ENCODE measurements at regions not wholly inside any gene's neighbourhood (a gene's known extent, or its start where the extent isn't known, plus 50 kb on each side); places are given as distances from the start of the nearest gene placed in this dataset.

- no peak for DNase-seq
- no peaks in the 10 kb centered on the region for H3K4me1 ChIP-seq
- H3K4me3 ChIP-seq = no peak overlapping the region
- H3K27ac ChIP-seq = no peak overlapping the region
- ATAC-seq = no peak
- no peak for TF ChIP-seq POLR2A (IDR thresholded peaks at IDR 0.05)
- intact Hi-C loops (cut with DNase I) = no loop called here
- H3K27me3 ChIP-seq = no peaks in the 10 kb centered on the region
- H3K9me3 ChIP-seq = peaks cover 0 to 4% (median 0%) of the 10 kb centered on the region in 12 donors
- no peaks in the 10 kb centered on the region for H3K36me3 ChIP-seq
Observed at GRCh38 chr12:92253301-92253700, 107.7 kb upstream of the BTG1 start.

GRCh38 chr12:92248977-92249376 is 103.3 kb upstream of the BTG1 start:
- H3K27me3 ChIP-seq = no peaks in the 10 kb centered on the region
- H3K27ac ChIP-seq = no peak overlapping the region
- H3K36me3 ChIP-seq = no peaks in the 10 kb centered on the region
- no peaks in the 10 kb centered on the region for H3K9me3 ChIP-seq
- TF ChIP-seq POLR2A (IDR thresholded peaks at IDR 0.05) = no peak
- TF ChIP-seq CTCF (IDR thresholded peaks at IDR 0.05) = no peak
- WGBS, 4 donors = 82 to 90% (median 85%) methylated on average over 2 of the region's 2 CpGs
- intact Hi-C loops (cut with DNase I) = loop anchor here in 7 of 10 donors (5.0 to 10.0 kb wide), 6 partner anchors 104 to 867 kb away; partner anchors contain the start of gene BTG1 (in 1 of the 7)
- DNase-seq (no peak), ATAC-seq (no peak)
- peaks cover 0 to 11% (median 7%) of the 10 kb centered on the region in 12 donors for H3K4me1 ChIP-seq
- no peak overlapping the region for H3K4me3 ChIP-seq

GRCh38 chr12:92244036-92244435 is 98.4 kb upstream of the BTG1 start:
- no peaks in the 10 kb centered on the region for H3K36me3 ChIP-seq
- H3K4me3 ChIP-seq = peak overlapping the region in 1 of 12 donors; percentile 23
- intact Hi-C loops (cut with DNase I) = loop anchor here in 8 of 10 donors (1.0 to 10.0 kb wide), 12 partner anchors 97 to 862 kb away; partner anchors contain the start of gene BTG1 (in 4 of the 8)
- DNase-seq (peak in 2 of 5 donors; percentile 32 to 61), ATAC-seq (peak; percentile 95 to 98 (median 96))
- peak overlapping the region; percentile 48 to 78 (median 68) for H3K27ac ChIP-seq
- no peaks in the 10 kb centered on the region for H3K27me3 ChIP-seq
- H3K9me3 ChIP-seq = no peaks in the 10 kb centered on the region
- TF ChIP-seq POLR2A (IDR thresholded peaks at IDR 0.05) = no peak
- TF ChIP-seq CTCF (IDR thresholded peaks at IDR 0.05) = peak in 8 of 12 donors; percentile 22 to 54 (median 32)
- WGBS, 4 donors = 29 to 47% (median 38%) methylated on average over 3 of the region's 3 CpGs
- peaks cover 5 to 25% (median 15%) of the 10 kb centered on the region in 12 donors for H3K4me1 ChIP-seq

- WGBS, 4 donors = 84 to 88% (median 86%) methylated on average over 3 of the region's 3 CpGs
- ATAC-seq = peak in 3 of 4 donors; percentile 15 to 70 (median 57)
- no peak for DNase-seq
- no peaks in the 10 kb centered on the region for H3K27me3 ChIP-seq
- no peaks in the 10 kb centered on the region for H3K36me3 ChIP-seq
- TF ChIP-seq POLR2A (IDR thresholded peaks at IDR 0.05) (no peak), CTCF (IDR thresholded peaks at IDR 0.05) (no peak)
- H3K9me3 ChIP-seq = no peaks in the 10 kb centered on the region
- intact Hi-C loops (cut with DNase I) = loop anchor here in 8 of 10 donors (1.0 to 10.0 kb wide), 11 partner anchors 96 to 861 kb away; partner anchors contain the start of gene BTG1 (in 4 of the 8)
- H3K27ac ChIP-seq = peak overlapping the region in 4 of 12 donors; percentile 28 to 77 (median 72)
- no peak overlapping the region for H3K4me3 ChIP-seq
- H3K4me1 ChIP-seq = peaks cover 5 to 25% (median 15%) of the 10 kb centered on the region in 12 donors
Observed at GRCh38 chr12:92242907-92243306, 97.3 kb upstream of the BTG1 start.

Measured in heart left ventricle (tissue), 16 donors.